ENCODE measurements at regions not wholly inside any gene's neighbourhood (a gene's known extent, or its start where the extent isn't known, plus 50 kb on each side); places are given as distances from the start of the nearest gene placed in this dataset.

GRCh38 chr9:121581786-121582600, 69.4 kb upstream of the DAB2IP start:
- H3K9ac ChIP-seq (ENCODE audit: low read length): no peak overlapping the region
- peaks cover 7% of the 10 kb centered on the region for H3K27me3 ChIP-seq (ENCODE audit: insufficient read depth, low read length)
- H3K36me3 Mint-ChIP-seq (ENCODE audit: low read depth, unreplicated experiment): no peaks in the 10 kb centered on the region
- TF ChIP-seq EZH2 (IDR thresholded peaks at IDR 0.05; ENCODE audit: insufficient read depth, low read length) (no peak), CTCF (IDR thresholded peaks at IDR 0.05; ENCODE audit: insufficient read depth, low read depth, low read length) (no peak)
- no peaks in the 10 kb centered on the region for H3K9me3 ChIP-seq (ENCODE audit: insufficient read depth, low read depth, low read length)
- no peaks in the 10 kb centered on the region for H3K4me1 ChIP-seq (ENCODE audit: insufficient read depth, low read length)
- H3K27ac ChIP-seq (ENCODE audit: low read depth, low read length): no peak overlapping the region
- no peaks in the 10 kb centered on the region for H3K9me3 Mint-ChIP-seq (ENCODE audit: unreplicated experiment)
- no peak for FAIRE-seq
- H3K4me2 ChIP-seq (ENCODE audit: low read length): no peak overlapping the region
- no peaks in the 10 kb centered on the region for H3K36me3 ChIP-seq (ENCODE audit: insufficient read depth, low read length)
- H3K4me1 Mint-ChIP-seq (ENCODE audit: low read depth, unreplicated experiment): peaks cover 6% of the 10 kb centered on the region
- no peak overlapping the region for H3K27ac Mint-ChIP-seq (ENCODE audit: unreplicated experiment)
- H3K27me3 Mint-ChIP-seq (ENCODE audit: low read depth, unreplicated experiment): peaks cover 65% of the 10 kb centered on the region
- DNase-seq (ENCODE audit: low read depth): no peak
- H3K79me2 ChIP-seq (ENCODE audit: insufficient read depth, low read length): no peaks in the 10 kb centered on the region
- H3K4me3 ChIP-seq (ENCODE audit: insufficient read depth, low read depth, low read length): no peak overlapping the region
- no peak overlapping the region for H2AFZ ChIP-seq (ENCODE audit: low read depth, low read length)
- H3K4me3 Mint-ChIP-seq (ENCODE audit: unreplicated experiment): no peak overlapping the region
- peaks cover 15% of the 10 kb centered on the region for H4K20me1 ChIP-seq (ENCODE audit: insufficient read depth, low read length)

GRCh38 chr9:121582641-121583040, 68.8 kb upstream of the DAB2IP start:
- Mint-ChIP-seq H3K9me3 (ENCODE audit: unreplicated experiment) (peaks cover 2% of the 10 kb centered on the region), H3K27me3 (ENCODE audit: low read depth, unreplicated experiment) (peaks cover 70% of the 10 kb centered on the region), H3K4me1 (ENCODE audit: low read depth, unreplicated experiment) (peaks cover 5% of the 10 kb centered on the region), H3K27ac (ENCODE audit: unreplicated experiment) (no peak overlapping the region), H3K36me3 (ENCODE audit: low read depth, unreplicated experiment) (no peaks in the 10 kb centered on the region), H3K4me3 (ENCODE audit: unreplicated experiment) (peak overlapping the region; percentile 69)
- DNase-seq (ENCODE audit: low read depth): no peak
- Histone ChIP-seq H3K27me3 (ENCODE audit: insufficient read depth, low read length) (peaks cover 8% of the 10 kb centered on the region), H3K4me2 (ENCODE audit: low read length) (no peak overlapping the region), H3K36me3 (ENCODE audit: insufficient read depth, low read length) (no peaks in the 10 kb centered on the region), H3K27ac (ENCODE audit: low read depth, low read length) (no peak overlapping the region), H3K79me2 (ENCODE audit: insufficient read depth, low read length) (no peaks in the 10 kb centered on the region), H3K9me3 (ENCODE audit: insufficient read depth, low read depth, low read length) (no peaks in the 10 kb centered on the region), H2AFZ (ENCODE audit: low read depth, low read length) (no peak overlapping the region), H3K4me1 (ENCODE audit: insufficient read depth, low read length) (no peaks in the 10 kb centered on the region), H4K20me1 (ENCODE audit: insufficient read depth, low read length) (peaks cover 15% of the 10 kb centered on the region), H3K4me3 (ENCODE audit: insufficient read depth, low read depth, low read length) (no peak overlapping the region), H3K9ac (ENCODE audit: low read length) (no peak overlapping the region)
- no peak for FAIRE-seq
- no peak for TF ChIP-seq CTCF (IDR thresholded peaks at IDR 0.05; ENCODE audit: insufficient read depth, low read depth, low read length)
- TF ChIP-seq EZH2 (IDR thresholded peaks at IDR 0.05; ENCODE audit: insufficient read depth, low read length): no peak

- Histone ChIP-seq H3K27ac (ENCODE audit: low read depth, low read length) (no peak overlapping the region), H3K9ac (ENCODE audit: low read length) (no peak overlapping the region), H3K4me2 (ENCODE audit: low read length) (no peak overlapping the region), H3K79me2 (ENCODE audit: insufficient read depth, low read length) (no peaks in the 10 kb centered on the region), H4K20me1 (ENCODE audit: insufficient read depth, low read length) (peaks cover 20% of the 10 kb centered on the region), H3K4me1 (ENCODE audit: insufficient read depth, low read length) (no peaks in the 10 kb centered on the region), H3K9me3 (ENCODE audit: insufficient read depth, low read depth, low read length) (no peaks in the 10 kb centered on the region), H3K36me3 (ENCODE audit: insufficient read depth, low read length) (no peaks in the 10 kb centered on the region), H2AFZ (ENCODE audit: low read depth, low read length) (no peak overlapping the region), H3K27me3 (ENCODE audit: insufficient read depth, low read length) (peaks cover 8% of the 10 kb centered on the region), H3K4me3 (ENCODE audit: insufficient read depth, low read depth, low read length) (no peak overlapping the region)
- Mint-ChIP-seq H3K9me3 (ENCODE audit: unreplicated experiment) (peaks cover 2% of the 10 kb centered on the region), H3K27ac (ENCODE audit: unreplicated experiment) (no peak overlapping the region), H3K4me3 (ENCODE audit: unreplicated experiment) (no peak overlapping the region), H3K36me3 (ENCODE audit: low read depth, unreplicated experiment) (no peaks in the 10 kb centered on the region), H3K27me3 (ENCODE audit: low read depth, unreplicated experiment) (peaks cover 70% of the 10 kb centered on the region), H3K4me1 (ENCODE audit: low read depth, unreplicated experiment) (peaks cover 5% of the 10 kb centered on the region)
- TF ChIP-seq EZH2 (IDR thresholded peaks at IDR 0.05; ENCODE audit: insufficient read depth, low read length) (no peak), CTCF (IDR thresholded peaks at IDR 0.05; ENCODE audit: insufficient read depth, low read depth, low read length) (no peak)
- DNase-seq (ENCODE audit: low read depth) (no peak), FAIRE-seq (no peak)
Measured at GRCh38 chr9:121584421-121584820, 67.0 kb upstream of the DAB2IP start.

All from astrocyte (in vitro differentiated cells and primary cell).